Sciatic nerve (tissue), 2 donors: ENCODE measurements at regions not wholly inside any gene's neighbourhood (a gene's known extent, or its start where the extent isn't known, plus 50 kb on each side); places are given as distances from the start of the nearest gene placed in this dataset.

ENCODE experiments used
- ATAC-seq: fragments of 200-7000 bp; cut with Tn5 transposase; one replicate; pipeline ENCODE4 v1.9.1; 2020; ENCODE audit warnings: mild to moderate bottlenecking, moderate library complexity
- DNase-seq: peaks from one replicate; pipeline ENCODE4 v3.0.0-alpha.2; 2020; ENCODE audit warnings: low spot score
- intact Hi-C: fragments of 100-400 bp; cut with DNase I; formaldehyde crosslinking; loops from one replicate; pipeline ENCODE4 v1.14.2; 2022
- microRNA-seq: library from miRNA; unstranded; fragments of <30 nt; microRNA quantifications from one replicate; pipeline ENCODE4 v1.2.0, GENCODE V29; 2020
- donor health status: DM: no; HTN: no; CAD: no.
- donor health status: DM: no; HTN: no; CAD: no.

GRCh38 chr18:35917043-35917442 lies 55.4 kb upstream of the RMP24 start:
- intact Hi-C loops: no loop called here
- no peak for DNase-seq
- no peak for ATAC-seq

- intact Hi-C loops: no loop called here
- no peak for DNase-seq
- peak; percentile 17 for ATAC-seq
Observed at GRCh38 chr18:35918564-35918963, 53.9 kb upstream of the RMP24 start.

GRCh38 chr18:35919179-35919578 lies 53.3 kb upstream of the RMP24 start:
- intact Hi-C loops: no loop called here
- no peak for ATAC-seq
- no peak for DNase-seq

- ATAC-seq (no peak), DNase-seq (no peak)
- intact Hi-C loops: no loop called here
Observed at GRCh38 chr18:35920623-35921022, 51.9 kb upstream of the RMP24 start.

Small RNAs in the stretch of these regions (microRNA-seq; reads per million reads assigned to microRNA genes)
- 4.3 reads per million, percentile 9 among the genes with 10 or more reads in this experiment for gene MIR187
